SU-DHL-6 (cell line): ENCODE measurements at regions not wholly inside any gene's neighbourhood (a gene's known extent, or its start where the extent isn't known, plus 50 kb on each side); places are given as distances from the start of the nearest gene placed in this dataset.

ENCODE experiments used
- H2AFZ ChIP-seq: fragments of 200-600 bp; sonication (generic); 2 replicates; pipeline ENCODE4 v1.6.1; 2014; ENCODE audit warnings: low read depth, mild to moderate bottlenecking, moderate library complexity, mixed read lengths, antibody characterized with exemption, low read length; ENCODE audit not compliant: severe bottlenecking
- H3F3A ChIP-seq: fragments of 200-600 bp; shearing (Covaris generic); 2 replicates; pipeline ENCODE4 v1.6.0; 2016; ENCODE audit warnings: antibody characterized with exemption, mild to moderate bottlenecking; ENCODE audit not compliant: insufficient read depth
- H3K27ac ChIP-seq: fragments of 200-600 bp; sonication (generic); 2 replicates; pipeline ENCODE4 v1.5.1; 2016; ENCODE audit warnings: low read depth, mild to moderate bottlenecking, low read length, moderate library complexity, mixed read lengths
- H3K27me3 ChIP-seq: fragments of 200-600 bp; sonication (generic), shearing (Covaris generic); 2 replicates; pipeline ENCODE4 v1.6.0; 2014; ENCODE audit warnings: mild to moderate bottlenecking, low read length
- H3K36me3 ChIP-seq: fragments of 200-600 bp; sonication (generic); 2 replicates; pipeline ENCODE4 v1.6.1; 2014; ENCODE audit warnings: mild to moderate bottlenecking, low read length, mixed read lengths
- H3K4me2 ChIP-seq: fragments of 300-600, 200-600 bp; shearing (Covaris generic), sonication (generic); 2 replicates; pipeline ENCODE4 v1.6.0; 2014; ENCODE audit warnings: low read length, low read depth, mild to moderate bottlenecking; ENCODE audit not compliant: poor library complexity, severe bottlenecking
- H3K4me3 ChIP-seq: fragments of 200-600 bp; sonication (generic); 2 replicates; pipeline ENCODE4 v1.5.1; 2014; ENCODE audit warnings: antibody characterized with exemption, low read length, mild to moderate bottlenecking, mixed read lengths; ENCODE audit not compliant: insufficient read depth, poor library complexity, severe bottlenecking
- H3K79me2 ChIP-seq: fragments of 200-600 bp; sonication (generic); 2 replicates; pipeline ENCODE4 v1.6.1; 2014; ENCODE audit warnings: mild to moderate bottlenecking, low read length, moderate library complexity; ENCODE audit not compliant: insufficient read depth
- H3K9ac ChIP-seq: fragments of 200-600 bp; sonication (generic); 2 replicates; pipeline ENCODE4 v1.7.0; 2014; ENCODE audit warnings: mild to moderate bottlenecking, low read length
- H3K9me2 ChIP-seq: fragments of 200-600 bp; sonication (generic); replicated peaks from 2 replicates; pipeline ENCODE4 v1.6.1; 2014; ENCODE audit warnings: low read length; ENCODE audit not compliant: insufficient read depth
- H3K9me3 ChIP-seq: fragments of 200-600 bp; sonication (generic); 2 replicates; pipeline ENCODE4 v1.6.1; 2014; ENCODE audit warnings: low read length, mixed read lengths; ENCODE audit not compliant: insufficient read depth
- H4K20me1 ChIP-seq: fragments of 200-600 bp; sonication (generic); 2 replicates; pipeline ENCODE4 v1.6.1; 2014; ENCODE audit warnings: low read depth, mild to moderate bottlenecking, antibody characterized with exemption, low read length, moderate library complexity, mixed read lengths
- CTCF ChIP-seq: fragments of 200-600 bp; sonication (generic); IDR thresholded peaks from one replicate; pipeline ENCODE4 v1.5.1; 2017; ENCODE audit warnings: antibody characterized with exemption, mild to moderate bottlenecking, low read length, moderate library complexity; ENCODE audit not compliant: insufficient read depth, poor library complexity, severe bottlenecking
- EZH2phosphoT487 ChIP-seq: fragments of 200-600 bp; sonication (generic), shearing (Covaris generic); conservative IDR thresholded peaks from 2 replicates; pipeline ENCODE4 v1.6.1; 2018; ENCODE audit warnings: mild to moderate bottlenecking, antibody characterized with exemption, low read length, moderate library complexity, mixed read lengths

GRCh38 chr13:56687131-56687530, 453.6 kb upstream of the PRR20A start:
- no peaks in the 10 kb centered on the region; the same call in 1 of the 2 replicates for H3K36me3 ChIP-seq
- no peak overlapping the region for H3K4me2 ChIP-seq
- H3K9me3 ChIP-seq = no peaks in the 10 kb centered on the region; the same call in 1 of the 2 replicates
- no peaks in the 10 kb centered on the region for H3F3A ChIP-seq
- no peaks in the 10 kb centered on the region for H3K79me2 ChIP-seq
- TF ChIP-seq CTCF = no peak
- TF ChIP-seq EZH2phosphoT487 = no peak
- no peak overlapping the region for H3K27ac ChIP-seq
- H3K4me3 ChIP-seq = no peak overlapping the region
- H2AFZ ChIP-seq = no peak overlapping the region
- no peak overlapping the region for H3K9ac ChIP-seq
- no peaks in the 10 kb centered on the region for H3K9me2 ChIP-seq
- no peaks in the 10 kb centered on the region for H3K27me3 ChIP-seq
- no peaks in the 10 kb centered on the region for H4K20me1 ChIP-seq

DNA sequence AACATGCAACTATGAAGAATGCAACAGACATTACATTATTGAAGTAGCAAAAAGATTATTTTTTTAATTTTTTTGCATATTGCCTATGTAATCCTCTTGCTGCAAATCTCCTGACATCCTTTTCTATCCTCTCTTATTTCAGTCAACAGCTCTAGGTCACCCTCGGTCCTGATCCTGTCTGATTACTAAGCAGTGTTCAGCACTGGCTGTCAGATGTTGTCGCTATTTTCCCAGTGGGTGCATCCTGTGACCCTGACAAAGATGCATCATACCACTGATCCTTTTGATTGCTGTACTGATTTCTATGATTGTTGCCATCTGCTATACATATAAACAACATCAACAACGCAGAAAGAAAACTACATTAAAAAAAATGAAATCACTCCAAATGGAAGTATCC, 443.7 kb upstream of the PRR20A start:
- Histone ChIP-seq H3K36me3 (no peaks in the 10 kb centered on the region), H3K9me3 (no peaks in the 10 kb centered on the region), H3K4me2 (no peak overlapping the region), H4K20me1 (no peaks in the 10 kb centered on the region), H3K4me3 (no peak overlapping the region), H3K9me2 (no peaks in the 10 kb centered on the region), H3K9ac (no peak overlapping the region), H3K27me3 (no peaks in the 10 kb centered on the region), H3K79me2 (no peaks in the 10 kb centered on the region), H2AFZ (no peak overlapping the region), H3K27ac (no peak overlapping the region), H3F3A (no peaks in the 10 kb centered on the region)
- TF ChIP-seq EZH2phosphoT487 (no peak), CTCF (no peak)

- Histone ChIP-seq H3F3A (no peaks in the 10 kb centered on the region), H3K9ac (no peak overlapping the region), H4K20me1 (no peaks in the 10 kb centered on the region), H3K27me3 (no peaks in the 10 kb centered on the region), H3K27ac (no peak overlapping the region), H3K9me3 (no peaks in the 10 kb centered on the region), H3K4me3 (no peak overlapping the region), H3K79me2 (no peaks in the 10 kb centered on the region), H3K9me2 (no peaks in the 10 kb centered on the region), H3K4me2 (no peak overlapping the region), H3K36me3 (no peaks in the 10 kb centered on the region), H2AFZ (no peak overlapping the region)
- no peak for TF ChIP-seq CTCF
- no peak for TF ChIP-seq EZH2phosphoT487
Measured at GRCh38 chr13:56700324-56700723, 440.4 kb upstream of the PRR20A start.
